CD14-positive monocyte (primary cell): ENCODE measurements at regions not wholly inside any gene's neighbourhood (a gene's known extent, or its start where the extent isn't known, plus 50 kb on each side); places are given as distances from the start of the nearest gene placed in this dataset.

ENCODE experiments used
- DNase-seq, 3 donors: peaks; one replicate each; pipeline ENCODE4 v3.0.0-alpha.2; 2011 to 2022
- H2AFZ ChIP-seq: 2 replicates; pipeline ENCODE4 v1.6.0; 2012; ENCODE audit warnings: mild to moderate bottlenecking, low read depth, low read length, inconsistent platforms; ENCODE audit not compliant: insufficient read depth, poor library complexity, severe bottlenecking
- H3K27ac ChIP-seq, 2 donors: 1 replicate in 1 of 2; 2 replicates in 1 of 2; pipeline ENCODE4 v1.5.1; 2012 to 2013; ENCODE audit warnings: low read length in 2 of 2, control low read depth in 1 of 2, inconsistent platforms in 1 of 2, low read depth in 1 of 2, mild to moderate bottlenecking in 1 of 2
- H3K27me3 ChIP-seq, 2 donors: one replicate each; pipeline versions ENCODE4 v1.6.0 to v1.6.1; 2011 to 2013; ENCODE audit warnings: low read length in 2 of 2; ENCODE audit not compliant: control insufficient read depth in 2 of 2, insufficient read depth in 2 of 2
- H3K36me3 ChIP-seq, 2 donors: replicated peaks in 1 of 2; 1 replicate in 1 of 2; 2 replicates in 1 of 2; pipeline versions ENCODE4 v1.5.1 to v1.6.1; 2012 to 2013; ENCODE audit warnings: low read length in 2 of 2, control low read depth in 1 of 2, inconsistent platforms in 1 of 2, mild to moderate bottlenecking in 1 of 2; ENCODE audit not compliant: insufficient read depth in 2 of 2, control insufficient read depth in 1 of 2
- H3K4me1 ChIP-seq, 2 donors: 1 replicate in 1 of 2; 2 replicates in 1 of 2; pipeline versions ENCODE4 v1.5.1 to v1.6.1; 2012 to 2013; ENCODE audit warnings: low read length in 2 of 2, control low read depth in 1 of 2, inconsistent platforms in 1 of 2, mild to moderate bottlenecking in 1 of 2, moderate library complexity in 1 of 2; ENCODE audit not compliant: insufficient read depth in 2 of 2, control insufficient read depth in 1 of 2
- H3K4me2 ChIP-seq: replicated peaks from 2 replicates; pipeline ENCODE3; 2012; ENCODE audit warnings: low read length, moderate library complexity, mild to moderate bottlenecking; ENCODE audit not compliant: poor library complexity, severe bottlenecking; ENCODE audit errors: extremely low read depth
- H3K4me3 ChIP-seq, 3 experiments: fragments of 200-600 bp in 1 of 3; sonication (generic) in 1 of 3; replicated peaks in 1 of 3; 1 replicate in 2 of 3; 2 replicates in 1 of 3; pipeline ENCODE4 v1.5.1; 2011 to 2013; ENCODE audit warnings: low read length in 3 of 3, mild to moderate bottlenecking in 3 of 3, control low read depth in 2 of 3, low read depth in 2 of 3, inconsistent platforms in 1 of 3, moderate library complexity in 1 of 3
- H3K79me2 ChIP-seq: 2 replicates; pipeline ENCODE4 v1.6.0; 2012; ENCODE audit warnings: mild to moderate bottlenecking, control low read depth, inconsistent platforms, low read length, moderate library complexity; ENCODE audit not compliant: insufficient read depth
- H3K9ac ChIP-seq: 2 replicates; pipeline ENCODE4 v1.6.0; 2017; ENCODE audit warnings: low read length, mild to moderate bottlenecking; ENCODE audit not compliant: insufficient read depth, poor library complexity, severe bottlenecking
- H3K9me3 ChIP-seq, 2 donors: replicated peaks in 1 of 2; 1 replicate in 1 of 2; 2 replicates in 1 of 2; pipeline versions ENCODE4 v1.5.1 to v1.6.1; 2012 to 2013; ENCODE audit warnings: low read length in 2 of 2, control low read depth in 1 of 2; ENCODE audit not compliant: control insufficient read depth in 1 of 2, insufficient read depth in 1 of 2
- H4K20me1 ChIP-seq: 2 replicates; pipeline ENCODE4 v1.6.0; 2012; ENCODE audit warnings: mild to moderate bottlenecking, low read length, control low read depth, moderate library complexity; ENCODE audit not compliant: insufficient read depth
- H3K27ac Mint-ChIP-seq, 7 donors: one replicate each; pipeline ENCODE4 v1.8.0; 2020; ENCODE audit warnings: mild to moderate bottlenecking in 7 of 7, mixed read lengths in 7 of 7, moderate library complexity in 6 of 7, inconsistent platforms in 2 of 7
- H3K27me3 Mint-ChIP-seq, 3 donors: one replicate each; pipeline ENCODE4 v1.8.0; 2021 to 2022; ENCODE audit warnings: low read depth in 3 of 3, mild to moderate bottlenecking in 3 of 3, mixed read lengths in 3 of 3, moderate library complexity in 3 of 3, inconsistent platforms in 1 of 3
- H3K36me3 Mint-ChIP-seq, 2 donors: one replicate each; pipeline ENCODE4 v1.8.0; 2020; ENCODE audit warnings: mixed read lengths in 2 of 2, inconsistent platforms in 1 of 2, mild to moderate bottlenecking in 1 of 2
- H3K4me1 Mint-ChIP-seq: one replicate; pipeline ENCODE4 v1.8.0; 2020; ENCODE audit warnings: mild to moderate bottlenecking, mixed read lengths
- H3K4me3 Mint-ChIP-seq, 2 donors: one replicate each; pipeline ENCODE4 v1.8.0; 2020; ENCODE audit warnings: mild to moderate bottlenecking in 2 of 2, mixed read lengths in 2 of 2, moderate library complexity in 1 of 2
- H3K9me3 Mint-ChIP-seq, 7 donors: one replicate each; pipeline ENCODE4 v1.8.0; 2020 to 2022; ENCODE audit warnings: mixed read lengths in 7 of 7, mild to moderate bottlenecking in 6 of 7, moderate library complexity in 6 of 7, inconsistent platforms in 2 of 7
- WGBS: methylation state at CpG from one replicate; pipeline ENCODE4 v1.1.5; 2013; ENCODE audit warnings: missing lambda C conversion rate; ENCODE audit not compliant: insufficient coverage; 5-methylcytosine and 5-hydroxymethylcytosine counted together
- intact Hi-C, 2 donors: fragments of 100-400 bp; cut with micrococcal nuclease; formaldehyde crosslinking; loops; one replicate each; pipeline versions ENCODE4 v1.15.0 to v1.15.1; 2023
- TF ChIP-seq, protein P1 (sequence below): fragments of 200-600 bp; IDR thresholded peaks from one replicate; pipeline ENCODE4 v1.8.0; 2022; ENCODE audit warnings: antibody characterized with exemption, mild to moderate bottlenecking

DNA sequence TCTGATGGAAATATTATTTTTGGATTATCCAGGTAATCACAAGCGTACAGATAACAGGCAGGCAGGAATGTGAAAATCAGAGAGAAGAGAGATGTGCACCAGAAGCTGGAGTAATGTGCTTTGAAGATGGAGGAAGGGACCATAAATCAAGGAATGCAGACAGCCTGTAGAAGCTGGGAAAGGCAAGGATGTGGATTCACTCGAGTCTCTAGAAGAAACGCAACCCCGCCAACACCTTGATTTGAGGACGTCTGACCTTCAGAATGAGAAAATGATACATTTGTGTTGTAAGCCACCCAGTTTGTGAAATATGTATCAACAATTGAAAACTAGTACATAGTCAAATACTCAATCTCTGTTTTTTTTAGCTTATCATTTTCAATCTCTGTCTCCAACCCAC lies 207.6 kb upstream of the MPDZ start:
- no peaks in the 10 kb centered on the region for H3K4me1 Mint-ChIP-seq
- no peaks in the 10 kb centered on the region for H3K36me3 Mint-ChIP-seq
- peaks cover 0 to 4% (median 2%) of the 10 kb centered on the region in 7 donors for H3K9me3 Mint-ChIP-seq
- H3K27me3 ChIP-seq, result no peaks in the 10 kb centered on the region
- H3K79me2 ChIP-seq, result no peaks in the 10 kb centered on the region
- no peak for DNase-seq
- 100% methylated on average over 1 of the region's 5 CpGs for WGBS
- H3K9ac ChIP-seq, result no peak overlapping the region
- no peak overlapping the region for H3K27ac Mint-ChIP-seq
- H3K4me2 ChIP-seq, result no peak overlapping the region
- TF ChIP-seq, protein P1, sequence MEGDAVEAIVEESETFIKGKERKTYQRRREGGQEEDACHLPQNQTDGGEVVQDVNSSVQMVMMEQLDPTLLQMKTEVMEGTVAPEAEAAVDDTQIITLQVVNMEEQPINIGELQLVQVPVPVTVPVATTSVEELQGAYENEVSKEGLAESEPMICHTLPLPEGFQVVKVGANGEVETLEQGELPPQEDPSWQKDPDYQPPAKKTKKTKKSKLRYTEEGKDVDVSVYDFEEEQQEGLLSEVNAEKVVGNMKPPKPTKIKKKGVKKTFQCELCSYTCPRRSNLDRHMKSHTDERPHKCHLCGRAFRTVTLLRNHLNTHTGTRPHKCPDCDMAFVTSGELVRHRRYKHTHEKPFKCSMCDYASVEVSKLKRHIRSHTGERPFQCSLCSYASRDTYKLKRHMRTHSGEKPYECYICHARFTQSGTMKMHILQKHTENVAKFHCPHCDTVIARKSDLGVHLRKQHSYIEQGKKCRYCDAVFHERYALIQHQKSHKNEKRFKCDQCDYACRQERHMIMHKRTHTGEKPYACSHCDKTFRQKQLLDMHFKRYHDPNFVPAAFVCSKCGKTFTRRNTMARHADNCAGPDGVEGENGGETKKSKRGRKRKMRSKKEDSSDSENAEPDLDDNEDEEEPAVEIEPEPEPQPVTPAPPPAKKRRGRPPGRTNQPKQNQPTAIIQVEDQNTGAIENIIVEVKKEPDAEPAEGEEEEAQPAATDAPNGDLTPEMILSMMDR, result no peak
- H3K4me3 ChIP-seq, result no peak overlapping the region
- no peaks in the 10 kb centered on the region for H3K4me1 ChIP-seq
- no peaks in the 10 kb centered on the region for H4K20me1 ChIP-seq
- H3K27ac ChIP-seq, result no peak overlapping the region
- no peaks in the 10 kb centered on the region for H3K27me3 Mint-ChIP-seq
- H3K9me3 ChIP-seq, result no peaks in the 10 kb centered on the region
- no peak overlapping the region for H2AFZ ChIP-seq
- H3K4me3 Mint-ChIP-seq, result no peak overlapping the region
- H3K36me3 ChIP-seq, result no peaks in the 10 kb centered on the region
- intact Hi-C loops, result no loop called here

- Mint-ChIP-seq H3K27me3 (no peaks in the 10 kb centered on the region), H3K4me1 (no peaks in the 10 kb centered on the region), H3K9me3 (peaks cover 0 to 4% (median 2%) of the 10 kb centered on the region in 7 donors), H3K27ac (no peak overlapping the region), H3K36me3 (no peaks in the 10 kb centered on the region), H3K4me3 (no peak overlapping the region)
- intact Hi-C loops, result no loop called here
- no peak overlapping the region for H2AFZ ChIP-seq
- WGBS, result no CpG with 5 or more reads among the region's 3 CpGs
- no peak overlapping the region for H3K4me2 ChIP-seq
- no peak overlapping the region for H3K27ac ChIP-seq
- no peaks in the 10 kb centered on the region for H3K9me3 ChIP-seq
- H3K27me3 ChIP-seq, result no peaks in the 10 kb centered on the region
- no peak overlapping the region for H3K4me3 ChIP-seq
- no peaks in the 10 kb centered on the region for H3K36me3 ChIP-seq
- no peak overlapping the region for H3K9ac ChIP-seq
- DNase-seq, result no peak
- TF ChIP-seq, protein P1, result no peak
- no peaks in the 10 kb centered on the region for H3K79me2 ChIP-seq
- H3K4me1 ChIP-seq, result no peaks in the 10 kb centered on the region
- no peaks in the 10 kb centered on the region for H4K20me1 ChIP-seq
Measured at GRCh38 chr9:13485068-13485596, 205.6 kb upstream of the MPDZ start.
